HUDEP-2 (cell line): ENCODE measurements at regions not wholly inside any gene's neighbourhood (a gene's known extent, or its start where the extent isn't known, plus 50 kb on each side); places are given as distances from the start of the nearest gene placed in this dataset.

Experiments
- DNase-seq, 76 experiments: peaks; one replicate each; lab custom pipeline; 2025; ENCODE audit not compliant: unreplicated experiment in 76 of 76; lab: John Stamatoyannopoulos, UW

DNA sequence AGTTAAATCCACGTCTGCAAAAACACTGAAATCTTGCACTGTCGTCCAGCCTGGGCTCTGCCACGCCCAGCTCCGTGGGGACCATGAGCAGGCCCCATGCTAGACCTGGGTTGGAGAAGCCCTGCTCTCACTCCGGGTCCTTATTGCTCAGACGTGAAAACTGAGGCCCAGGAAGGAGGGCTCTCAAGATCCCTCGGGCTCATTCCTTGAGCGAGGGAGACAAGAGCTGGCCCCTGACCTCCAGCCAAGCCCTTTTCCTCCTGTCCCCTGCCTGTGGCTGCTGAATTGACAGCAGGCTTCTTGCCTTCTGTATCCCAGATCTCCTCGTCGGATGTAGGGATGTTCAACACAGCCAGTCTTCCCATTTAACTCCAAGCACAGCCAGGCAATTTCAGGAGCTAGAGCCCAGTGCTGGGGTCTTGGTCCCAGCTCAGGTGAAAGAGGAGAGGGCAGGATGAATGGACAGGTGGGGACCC, 109.5 kb downstream of the CPZ start:
- no peak for DNase-seq

DNA sequence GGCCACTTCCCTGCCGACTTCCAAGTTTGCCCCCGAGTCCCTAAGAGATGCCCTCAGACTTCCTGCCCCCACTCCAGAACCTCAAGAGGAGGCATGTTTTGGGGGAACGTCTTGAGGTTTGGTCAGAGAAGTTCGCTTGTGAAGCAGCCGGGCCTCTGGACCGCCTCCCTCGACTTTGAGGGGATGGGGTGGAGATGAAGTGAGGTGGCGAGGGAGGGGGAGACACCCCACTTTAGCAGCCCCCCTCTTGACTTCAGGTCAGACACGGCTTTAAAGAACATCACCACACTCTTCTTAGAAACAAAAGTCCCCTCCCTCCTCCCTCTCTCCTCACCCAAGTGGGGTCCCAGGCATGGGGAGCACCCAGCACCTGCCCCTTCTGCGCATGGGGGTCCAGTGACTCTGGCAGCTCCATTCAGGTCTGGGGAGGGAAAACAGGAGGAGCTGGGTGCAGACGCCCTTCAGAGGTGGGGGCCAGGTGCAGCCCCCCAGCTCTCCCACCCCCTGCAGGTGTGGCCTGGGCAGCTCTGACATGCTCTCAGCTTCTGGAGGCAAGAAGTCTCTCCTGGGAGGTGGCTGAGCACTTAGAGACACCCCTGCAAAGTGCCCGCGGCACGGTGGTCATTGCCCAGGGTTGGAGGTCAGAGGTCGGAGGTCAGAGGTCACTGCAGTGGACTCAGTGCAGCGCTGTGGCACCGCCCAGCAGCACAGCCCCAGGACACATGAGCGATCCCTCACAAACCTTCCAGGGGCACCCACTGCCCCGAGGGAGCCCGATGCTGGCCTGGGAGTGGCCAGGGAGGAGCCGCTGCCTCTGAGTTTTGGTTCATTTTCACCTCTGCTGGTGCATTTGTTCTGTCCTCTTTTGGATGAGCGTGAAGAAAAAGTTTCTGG, 108.8 kb downstream of the CPZ start:
- no peak for DNase-seq

GRCh38 chr4:8700531-8700930, 108.0 kb downstream of the CPZ start:
- no peak for DNase-seq

- no peak for DNase-seq
Measured at GRCh38 chr4:8699479-8700145, 107.0 kb downstream of the CPZ start.

DNA sequence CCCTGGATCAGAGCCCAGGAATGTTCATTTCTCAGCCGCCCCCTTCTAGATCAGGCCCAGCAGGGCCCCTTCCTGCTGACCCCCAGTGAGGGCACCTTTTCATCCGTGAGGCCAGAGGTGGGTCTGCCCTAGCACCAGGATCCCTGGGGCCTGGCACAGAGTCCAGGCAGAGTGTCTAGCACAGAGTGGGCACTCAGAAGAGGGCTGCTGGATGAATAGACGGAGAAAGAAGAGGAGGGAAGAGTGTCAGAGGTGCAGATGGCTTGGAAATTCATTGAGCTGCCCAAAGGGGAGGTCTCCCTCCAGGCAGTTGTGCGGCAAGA, 106.5 kb downstream of the CPZ start:
- DNase-seq: no peak

DNA sequence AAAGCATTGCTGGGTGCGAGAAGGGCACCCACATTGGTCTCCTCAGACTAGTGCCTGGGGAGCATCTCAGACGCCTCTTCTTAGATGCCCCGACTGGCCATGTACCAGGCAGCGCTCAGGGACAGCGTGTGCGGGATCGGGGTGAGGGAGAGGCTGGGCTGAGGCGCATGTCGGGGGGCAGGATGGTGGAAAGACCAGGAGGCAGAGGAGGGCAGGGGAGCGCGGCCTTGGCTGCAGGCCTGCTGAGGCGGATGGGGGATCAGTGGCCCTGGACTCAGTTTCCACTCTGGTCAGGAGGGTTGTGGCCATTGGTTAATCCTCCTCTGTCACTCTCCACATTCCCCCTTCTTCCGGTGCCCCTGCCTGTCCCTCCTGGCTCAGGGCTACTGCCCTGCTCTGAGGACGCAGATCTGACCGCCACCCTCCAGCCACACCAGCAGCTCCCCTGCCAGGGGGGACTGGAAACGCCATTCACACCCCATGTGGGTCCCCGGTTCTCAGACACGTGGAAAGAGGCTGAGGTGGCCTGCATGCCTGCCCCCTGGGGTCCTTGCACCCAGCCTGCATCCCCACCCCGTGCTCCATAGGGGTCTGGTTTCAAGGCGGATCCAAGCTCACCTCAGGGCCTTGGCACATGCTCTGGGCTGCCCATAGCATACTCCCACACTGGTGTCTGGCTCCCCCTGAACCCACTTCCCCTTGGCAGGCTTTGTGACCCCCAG, 105.9 kb downstream of the CPZ start:
- no peak for DNase-seq

- DNase-seq: no peak
Measured at GRCh38 chr4:8697826-8698225, 105.3 kb downstream of the CPZ start.

DNA sequence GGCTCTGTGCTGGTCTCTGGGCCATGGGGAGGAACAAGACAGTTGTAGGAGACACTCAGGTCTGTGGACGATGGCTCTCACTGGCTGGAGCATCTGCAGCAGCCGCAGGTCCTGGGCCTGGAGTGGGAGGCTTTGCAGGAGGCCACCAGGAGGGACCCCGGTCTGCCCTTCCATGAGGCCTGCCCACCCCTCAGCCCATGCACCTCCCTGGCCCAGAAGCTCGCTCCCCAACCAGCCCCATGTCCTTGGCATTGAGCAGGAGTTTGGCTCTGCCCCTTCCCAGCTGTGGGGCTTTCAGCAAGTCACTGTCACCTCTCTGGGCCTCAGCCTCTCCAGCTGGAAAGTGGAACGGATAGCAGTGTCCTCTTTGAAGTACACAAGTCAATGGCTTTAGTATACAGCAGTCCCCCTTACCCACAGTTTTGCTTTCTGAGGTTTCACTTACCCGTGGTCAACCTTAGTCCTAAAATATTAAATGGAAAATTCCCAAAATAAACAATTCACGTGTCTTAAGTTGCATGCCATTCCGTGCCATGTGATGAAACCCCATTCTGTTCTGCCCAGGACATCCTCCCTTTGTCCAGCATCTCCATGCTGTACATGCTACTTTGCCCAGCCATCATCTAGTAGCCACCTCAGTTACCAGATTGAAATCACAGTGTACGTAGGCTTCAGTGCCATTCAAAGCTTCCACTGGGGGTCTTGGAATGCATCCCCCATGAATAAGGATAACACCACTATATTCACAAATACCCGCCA, 104.0 kb downstream of the CPZ start:
- DNase-seq: no peak

- no peak for DNase-seq
Measured at GRCh38 chr4:8695237-8696219, 103.0 kb downstream of the CPZ start.

DNA sequence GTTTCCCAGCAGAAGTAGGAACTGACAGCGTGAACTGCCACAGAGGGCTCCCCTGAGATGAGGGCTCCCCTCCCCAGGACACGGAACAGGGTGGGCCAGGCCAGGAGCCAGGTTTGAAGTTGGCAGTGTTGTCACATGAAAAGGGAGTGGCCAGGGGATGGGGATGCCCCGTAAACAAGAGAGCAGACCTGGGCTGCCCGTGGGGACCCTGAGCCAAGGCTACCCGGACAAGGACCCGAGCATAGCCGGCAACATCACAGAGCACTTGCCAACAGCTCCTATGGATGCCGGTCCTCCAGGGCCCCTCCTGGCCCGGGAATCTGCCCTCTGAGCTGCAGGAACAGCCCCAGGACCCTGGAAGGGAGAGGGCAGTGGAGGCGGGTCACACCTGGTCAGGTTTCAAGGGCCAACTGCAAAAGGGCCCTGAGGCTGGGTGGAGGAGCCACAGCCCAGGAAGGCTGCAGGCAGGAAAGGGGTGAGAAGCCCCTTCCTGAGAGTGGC, 102.1 kb downstream of the CPZ start:
- DNase-seq: no peak

- no peak for DNase-seq
Measured at GRCh38 chr4:8694226-8694625, 101.7 kb downstream of the CPZ start.

DNA sequence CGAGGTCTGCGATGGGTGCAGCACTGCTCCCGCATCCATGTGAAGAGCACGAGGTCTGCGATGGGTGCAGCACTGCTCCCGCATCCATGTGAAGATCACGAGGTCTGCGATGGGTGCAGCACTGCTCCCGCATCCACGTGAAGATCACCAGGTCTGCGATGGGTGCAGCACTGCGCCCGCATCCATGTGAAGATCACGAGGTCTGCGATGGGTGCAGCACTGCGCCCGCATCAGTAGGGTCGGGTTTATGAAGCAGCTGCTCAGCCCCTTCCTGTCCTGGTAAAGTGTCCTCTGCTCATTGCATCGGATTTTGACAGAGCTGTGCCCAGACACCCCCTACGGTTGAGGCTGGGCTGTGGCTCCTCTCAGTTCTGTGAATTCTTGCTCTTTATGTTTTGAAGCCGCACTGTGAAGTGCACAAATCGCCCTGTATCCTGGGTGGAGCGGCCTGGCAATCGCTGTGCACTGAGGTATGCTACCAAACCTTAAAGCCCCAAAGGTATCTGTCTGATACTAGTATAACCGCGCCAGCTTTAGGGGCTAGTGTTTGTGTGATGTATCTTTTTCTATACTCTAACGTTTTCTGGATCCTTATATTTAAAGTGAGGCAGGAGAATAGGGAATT, 98.7 kb downstream of the CPZ start:
- DNase-seq: no peak

DNA sequence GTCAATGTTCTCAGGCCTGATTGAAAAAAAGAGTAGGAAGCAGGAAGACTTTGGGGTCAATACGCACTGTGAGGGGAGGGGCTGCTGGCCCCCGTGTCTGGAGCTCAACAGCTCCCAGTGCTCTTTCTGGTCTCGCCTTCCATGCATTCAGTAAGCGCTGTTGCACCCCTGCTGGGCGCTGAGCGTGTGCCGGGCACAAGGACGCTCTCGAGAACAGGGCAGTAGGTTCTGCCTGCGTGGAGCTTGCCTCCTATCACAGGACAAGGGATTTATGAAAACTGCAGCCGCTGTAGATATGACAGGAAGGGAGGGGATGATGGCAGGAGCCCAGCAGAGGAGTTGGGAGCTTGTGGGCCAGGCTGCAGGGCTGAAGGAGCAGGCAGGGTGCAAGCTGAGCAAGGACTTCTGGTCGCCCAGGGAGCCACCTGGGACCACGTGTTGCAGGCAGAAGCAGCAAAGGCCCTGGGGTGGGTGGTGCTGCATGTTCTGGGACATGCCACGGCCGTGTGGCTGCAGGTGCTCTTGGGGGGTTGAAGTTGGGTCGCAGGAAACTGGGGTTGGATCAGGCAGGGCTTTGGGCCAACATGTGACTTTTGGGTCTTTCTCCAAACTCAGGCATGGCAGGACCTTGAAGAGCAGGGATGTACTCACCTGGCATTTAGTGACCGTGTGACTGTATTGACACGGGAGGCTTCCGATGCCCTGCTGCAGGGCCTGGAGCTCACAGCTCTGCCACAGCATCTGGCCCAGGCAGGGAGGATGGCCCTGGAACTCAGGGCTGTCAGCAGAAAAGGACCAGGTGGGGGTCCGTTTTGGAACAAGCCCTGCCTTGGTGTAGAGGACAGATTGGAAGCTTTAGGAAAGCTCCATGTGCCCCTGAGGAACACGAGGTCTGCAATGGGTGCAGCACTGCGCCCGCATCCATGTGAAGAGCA, 97.9 kb downstream of the CPZ start:
- no peak for DNase-seq

GRCh38 chr4:8689741-8690140, 97.2 kb downstream of the CPZ start:
- DNase-seq: no peak

DNA sequence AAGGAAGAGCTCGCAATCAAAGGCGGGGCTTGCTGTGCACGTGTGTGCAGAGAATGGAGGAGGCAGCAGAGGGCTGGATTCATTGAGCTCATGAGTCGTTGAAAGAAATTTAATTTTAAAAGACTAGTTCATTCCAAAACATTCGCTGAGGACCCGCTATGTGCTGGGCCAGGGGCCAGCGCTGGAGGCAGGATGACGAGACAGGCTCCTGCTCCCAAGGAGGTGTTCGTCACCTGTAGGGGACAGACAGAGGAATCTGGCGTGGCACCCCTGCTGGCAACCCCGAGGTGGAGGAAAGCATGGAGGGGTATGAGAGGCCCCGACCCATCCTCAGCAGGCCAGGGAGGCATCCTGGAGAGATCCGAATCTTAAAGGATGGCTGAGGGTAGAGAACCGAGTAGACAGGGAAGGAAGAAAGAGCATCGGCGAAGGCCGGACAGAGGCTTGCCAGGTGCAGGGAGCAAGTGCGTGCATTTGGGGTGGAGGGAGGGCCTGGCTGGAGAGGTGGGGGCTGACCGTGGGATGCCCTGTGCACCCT, 96.4 kb downstream of the CPZ start:
- DNase-seq: no peak

GRCh38 chr4:8688041-8688907, 95.7 kb downstream of the CPZ start:
- DNase-seq: peak in 26 of 76 experiments; percentile 2 to 35 (median 10)

DNA sequence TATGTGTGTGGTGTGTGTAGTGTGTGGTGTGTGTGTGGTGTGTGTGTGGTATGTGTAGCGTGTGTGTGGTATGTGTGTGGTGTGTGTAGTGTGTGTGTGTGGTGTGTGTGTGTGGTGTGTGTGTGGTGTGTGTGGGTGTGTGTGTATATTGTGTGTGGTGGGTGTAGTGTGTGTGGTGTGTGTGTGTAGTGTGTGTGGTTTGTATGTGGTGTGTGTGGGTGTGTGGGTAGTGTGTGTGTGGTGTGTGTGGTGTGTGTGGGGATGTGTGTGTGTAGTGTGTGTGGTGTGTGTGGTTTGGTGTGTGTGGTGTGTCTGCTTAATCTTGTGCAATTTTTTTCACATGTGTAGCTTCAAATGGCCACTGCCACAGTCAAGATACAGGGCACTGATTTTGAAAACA, 94.5 kb downstream of the CPZ start:
- DNase-seq: no peak
